ENCODE measurements at regions not wholly inside any gene's neighbourhood (a gene's known extent, or its start where the extent isn't known, plus 50 kb on each side); places are given as distances from the start of the nearest gene placed in this dataset.

GRCh38 chr4:165668694-165669093, 204.3 kb upstream of the TLL1 start:
- peaks cover 3% of the 10 kb centered on the region for H3K4me1 Mint-ChIP-seq (ENCODE audit: low read depth, unreplicated experiment)
- Histone ChIP-seq H3K36me3 (ENCODE audit: insufficient read depth, low read length) (no peaks in the 10 kb centered on the region), H2AFZ (ENCODE audit: low read depth, low read length) (no peak overlapping the region), H3K79me2 (ENCODE audit: insufficient read depth, low read length) (no peaks in the 10 kb centered on the region), H3K4me2 (ENCODE audit: low read length) (no peak overlapping the region), H3K9me3 (ENCODE audit: insufficient read depth, low read depth, low read length) (no peaks in the 10 kb centered on the region), H4K20me1 (ENCODE audit: insufficient read depth, low read length) (no peaks in the 10 kb centered on the region), H3K27me3 (ENCODE audit: insufficient read depth, low read length) (no peaks in the 10 kb centered on the region), H3K4me3 (ENCODE audit: insufficient read depth, low read depth, low read length) (no peak overlapping the region), H3K27ac (ENCODE audit: low read depth, low read length) (no peak overlapping the region), H3K4me1 (ENCODE audit: insufficient read depth, low read length) (no peaks in the 10 kb centered on the region), H3K9ac (ENCODE audit: low read length) (no peak overlapping the region)
- H3K36me3 Mint-ChIP-seq (ENCODE audit: low read depth, unreplicated experiment) = no peaks in the 10 kb centered on the region
- DNase-seq (ENCODE audit: low read depth) (peak; percentile 35), FAIRE-seq (no peak)
- H3K27ac Mint-ChIP-seq (ENCODE audit: unreplicated experiment) = no peak overlapping the region
- H3K4me3 Mint-ChIP-seq (ENCODE audit: unreplicated experiment) = no peak overlapping the region
- H3K9me3 Mint-ChIP-seq (ENCODE audit: unreplicated experiment) = no peaks in the 10 kb centered on the region
- TF ChIP-seq, protein P1, sequence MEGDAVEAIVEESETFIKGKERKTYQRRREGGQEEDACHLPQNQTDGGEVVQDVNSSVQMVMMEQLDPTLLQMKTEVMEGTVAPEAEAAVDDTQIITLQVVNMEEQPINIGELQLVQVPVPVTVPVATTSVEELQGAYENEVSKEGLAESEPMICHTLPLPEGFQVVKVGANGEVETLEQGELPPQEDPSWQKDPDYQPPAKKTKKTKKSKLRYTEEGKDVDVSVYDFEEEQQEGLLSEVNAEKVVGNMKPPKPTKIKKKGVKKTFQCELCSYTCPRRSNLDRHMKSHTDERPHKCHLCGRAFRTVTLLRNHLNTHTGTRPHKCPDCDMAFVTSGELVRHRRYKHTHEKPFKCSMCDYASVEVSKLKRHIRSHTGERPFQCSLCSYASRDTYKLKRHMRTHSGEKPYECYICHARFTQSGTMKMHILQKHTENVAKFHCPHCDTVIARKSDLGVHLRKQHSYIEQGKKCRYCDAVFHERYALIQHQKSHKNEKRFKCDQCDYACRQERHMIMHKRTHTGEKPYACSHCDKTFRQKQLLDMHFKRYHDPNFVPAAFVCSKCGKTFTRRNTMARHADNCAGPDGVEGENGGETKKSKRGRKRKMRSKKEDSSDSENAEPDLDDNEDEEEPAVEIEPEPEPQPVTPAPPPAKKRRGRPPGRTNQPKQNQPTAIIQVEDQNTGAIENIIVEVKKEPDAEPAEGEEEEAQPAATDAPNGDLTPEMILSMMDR (IDR thresholded peaks at IDR 0.05; ENCODE audit: insufficient read depth, low read depth, low read length) = no peak
- TF ChIP-seq EZH2 (IDR thresholded peaks at IDR 0.05; ENCODE audit: insufficient read depth, low read length) = no peak
- H3K27me3 Mint-ChIP-seq (ENCODE audit: low read depth, unreplicated experiment) = no peaks in the 10 kb centered on the region

DNA sequence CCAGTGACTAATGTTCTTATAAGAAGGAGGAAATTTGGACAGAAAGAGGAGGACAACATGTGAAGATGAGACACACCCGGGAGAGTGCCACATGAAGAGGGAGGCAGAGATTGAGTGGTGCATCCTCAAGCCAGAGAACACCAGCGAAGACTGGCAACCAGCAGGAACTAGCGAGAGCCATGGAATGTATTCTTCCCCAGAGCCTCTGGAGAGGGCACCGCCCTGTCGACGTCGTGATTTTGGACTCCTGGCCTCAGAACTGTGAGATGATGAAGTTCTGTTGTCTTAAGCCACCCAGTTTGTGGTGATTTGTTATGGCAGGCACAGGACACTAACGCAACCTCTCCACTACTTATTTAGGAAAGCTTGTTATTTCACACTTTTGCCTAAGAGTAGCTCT, 196.0 kb upstream of the TLL1 start:
- H3K4me2 ChIP-seq (ENCODE audit: low read length) = no peak overlapping the region
- Mint-ChIP-seq H3K36me3 (ENCODE audit: low read depth, unreplicated experiment) (no peaks in the 10 kb centered on the region), H3K9me3 (ENCODE audit: unreplicated experiment) (no peaks in the 10 kb centered on the region), H3K4me3 (ENCODE audit: unreplicated experiment) (no peak overlapping the region), H3K4me1 (ENCODE audit: low read depth, unreplicated experiment) (peaks cover 3% of the 10 kb centered on the region), H3K27ac (ENCODE audit: unreplicated experiment) (no peak overlapping the region), H3K27me3 (ENCODE audit: low read depth, unreplicated experiment) (no peaks in the 10 kb centered on the region)
- no peaks in the 10 kb centered on the region for H3K79me2 ChIP-seq (ENCODE audit: insufficient read depth, low read length)
- FAIRE-seq (no peak), DNase-seq (ENCODE audit: low read depth) (no peak)
- H3K9me3 ChIP-seq (ENCODE audit: insufficient read depth, low read depth, low read length) = no peaks in the 10 kb centered on the region
- TF ChIP-seq EZH2 (IDR thresholded peaks at IDR 0.05; ENCODE audit: insufficient read depth, low read length) = no peak
- TF ChIP-seq, protein P1 (IDR thresholded peaks at IDR 0.05; ENCODE audit: insufficient read depth, low read depth, low read length) = no peak
- H3K4me1 ChIP-seq (ENCODE audit: insufficient read depth, low read length) = peaks cover 4% of the 10 kb centered on the region
- no peaks in the 10 kb centered on the region for H3K36me3 ChIP-seq (ENCODE audit: insufficient read depth, low read length)
- H3K9ac ChIP-seq (ENCODE audit: low read length) = no peak overlapping the region
- H3K27ac ChIP-seq (ENCODE audit: low read depth, low read length) = no peak overlapping the region
- H2AFZ ChIP-seq (ENCODE audit: low read depth, low read length) = no peak overlapping the region
- no peaks in the 10 kb centered on the region for H3K27me3 ChIP-seq (ENCODE audit: insufficient read depth, low read length)
- H3K4me3 ChIP-seq (ENCODE audit: insufficient read depth, low read depth, low read length) = no peak overlapping the region
- no peaks in the 10 kb centered on the region for H4K20me1 ChIP-seq (ENCODE audit: insufficient read depth, low read length)

DNA sequence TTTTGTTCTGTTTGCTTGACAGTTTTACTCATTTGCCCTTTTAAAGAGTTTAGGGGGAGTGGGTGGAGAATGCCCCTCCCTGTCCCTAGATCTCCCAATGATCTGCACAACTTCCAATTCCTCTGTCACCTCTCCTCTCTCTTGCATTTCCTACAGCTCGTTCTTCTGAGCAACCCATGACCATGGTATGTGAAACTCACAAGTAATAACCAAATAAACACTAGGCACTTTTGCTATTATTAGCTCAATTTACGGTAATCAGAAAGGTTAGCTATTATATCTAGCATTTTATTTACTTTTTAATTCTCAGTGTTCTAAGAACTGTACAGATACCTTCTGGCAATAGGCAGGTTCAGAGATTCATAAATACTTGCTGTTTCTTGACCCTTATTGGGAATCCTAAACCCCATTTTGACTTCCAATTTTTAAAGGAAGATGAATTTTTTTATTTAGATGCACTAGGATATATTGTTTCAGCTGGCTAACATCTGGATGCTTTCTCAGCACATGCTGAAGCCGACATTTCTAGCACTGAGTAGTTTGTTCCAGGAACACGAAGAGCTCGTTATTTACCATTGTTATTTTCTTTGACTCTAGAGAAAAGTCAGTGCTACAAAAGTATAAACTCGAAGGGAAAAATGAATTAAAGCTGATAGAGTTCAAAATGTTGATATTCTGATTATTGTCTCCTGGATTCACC, 194.7 kb upstream of the TLL1 start:
- Histone ChIP-seq H3K9ac (ENCODE audit: low read length) (no peak overlapping the region), H3K4me2 (ENCODE audit: low read length) (no peak overlapping the region), H3K4me1 (ENCODE audit: insufficient read depth, low read length) (peaks cover 4% of the 10 kb centered on the region), H3K79me2 (ENCODE audit: insufficient read depth, low read length) (no peaks in the 10 kb centered on the region), H2AFZ (ENCODE audit: low read depth, low read length) (no peak overlapping the region), H3K36me3 (ENCODE audit: insufficient read depth, low read length) (no peaks in the 10 kb centered on the region), H3K27me3 (ENCODE audit: insufficient read depth, low read length) (no peaks in the 10 kb centered on the region), H4K20me1 (ENCODE audit: insufficient read depth, low read length) (no peaks in the 10 kb centered on the region), H3K27ac (ENCODE audit: low read depth, low read length) (no peak overlapping the region), H3K4me3 (ENCODE audit: insufficient read depth, low read depth, low read length) (no peak overlapping the region), H3K9me3 (ENCODE audit: insufficient read depth, low read depth, low read length) (no peaks in the 10 kb centered on the region)
- Mint-ChIP-seq H3K27ac (ENCODE audit: unreplicated experiment) (no peak overlapping the region), H3K9me3 (ENCODE audit: unreplicated experiment) (no peaks in the 10 kb centered on the region), H3K27me3 (ENCODE audit: low read depth, unreplicated experiment) (no peaks in the 10 kb centered on the region), H3K4me1 (ENCODE audit: low read depth, unreplicated experiment) (peaks cover 3% of the 10 kb centered on the region), H3K4me3 (ENCODE audit: unreplicated experiment) (no peak overlapping the region), H3K36me3 (ENCODE audit: low read depth, unreplicated experiment) (no peaks in the 10 kb centered on the region)
- DNase-seq (ENCODE audit: low read depth) = no peak
- no peak for FAIRE-seq
- TF ChIP-seq, protein P1 (IDR thresholded peaks at IDR 0.05; ENCODE audit: insufficient read depth, low read depth, low read length) = no peak
- no peak for TF ChIP-seq EZH2 (IDR thresholded peaks at IDR 0.05; ENCODE audit: insufficient read depth, low read length)

Measured in astrocyte (in vitro differentiated cells and primary cell).